PC-9 (cell line): ENCODE measurements at regions not wholly inside any gene's neighbourhood (a gene's known extent, or its start where the extent isn't known, plus 50 kb on each side); places are given as distances from the start of the nearest gene placed in this dataset.
"Not testable (repeated sequence)": the region's sequence is repeated elsewhere in the genome, so short reads cannot be mapped to it uniquely, and the experiment has no call there.

ENCODE experiments used
- BruUV-seq: library from RNA; stranded (reverse); fragments of 400-500 nt; replicated peaks from 2 replicates; lab custom pipeline; 2021; lab: Mats Ljungman, UMichigan
- CTCF ChIA-PET: fragments of 300-600 bp; sonication (Branson Sonifier 250); formaldehyde crosslinking; loops from one replicate; lab custom pipeline; 2022; ENCODE audit warnings: antibody characterized with exemption; lab: Charles Lee
- POLR2A ChIA-PET: fragments of 300-600 bp; sonication (Branson Sonifier 250); formaldehyde crosslinking; loops from one replicate; lab custom pipeline; 2022; ENCODE audit warnings: antibody characterized with exemption; ENCODE audit not compliant: unreplicated experiment; lab: Charles Lee
- DNase-seq, 2 experiments: peaks; one replicate each; pipeline versions ENCODE4 v3.0.0 to v3.0.0-alpha.2; 2015 to 2022; ENCODE audit warnings: mixed read lengths in 1 of 2
- H2AFZ ChIP-seq: fragments of 200-600 bp; sonication (generic); 2 replicates; pipeline ENCODE4 v1.8.1; 2017; ENCODE audit warnings: antibody characterized with exemption
- H3F3A ChIP-seq: fragments of 200-600 bp; sonication (generic); 2 replicates; pipeline ENCODE4 v1.8.1; 2017; ENCODE audit warnings: antibody characterized with exemption, mild to moderate bottlenecking, low read depth; ENCODE audit not compliant: insufficient read depth
- H3K27ac ChIP-seq: fragments of 200-600 bp; sonication (generic); 2 replicates; pipeline ENCODE4 v1.6.1; 2016; ENCODE audit warnings: mixed run types
- H3K27me3 ChIP-seq: fragments of 200-600 bp; sonication (generic); 2 replicates; pipeline ENCODE4 v1.6.1; 2016; ENCODE audit warnings: low read depth, mixed run types; ENCODE audit not compliant: insufficient read depth
- H3K36me3 ChIP-seq: fragments of 200-600 bp; sonication (generic); 2 replicates; pipeline ENCODE4 v1.6.1; 2016; ENCODE audit warnings: low read depth, mixed run types
- H3K4me1 ChIP-seq: fragments of 200-600 bp; sonication (generic); replicated peaks from 2 replicates; pipeline ENCODE4 v1.6.1; 2016; ENCODE audit warnings: mixed run types; ENCODE audit not compliant: insufficient read depth
- H3K4me2 ChIP-seq: fragments of 200-600 bp; sonication (generic); 2 replicates; pipeline ENCODE4 v1.6.1; 2017; ENCODE audit warnings: mixed run types
- H3K4me3 ChIP-seq: fragments of 200-600 bp; sonication (generic); 2 replicates; pipeline ENCODE4 v1.6.1; 2016; ENCODE audit warnings: mixed run types
- H3K79me2 ChIP-seq: fragments of 200-600 bp; sonication (generic); 2 replicates; pipeline ENCODE4 v1.6.1; 2017; ENCODE audit warnings: low read depth, mixed run types
- H3K9me2 ChIP-seq: fragments of 200-600 bp; sonication (generic); 2 replicates; pipeline ENCODE4 v1.8.1; 2017; ENCODE audit warnings: mild to moderate bottlenecking; ENCODE audit not compliant: insufficient read depth
- H3K9me3 ChIP-seq: fragments of 200-600 bp; sonication (generic); 2 replicates; pipeline ENCODE4 v1.8.1; 2016; ENCODE audit warnings: low read depth; ENCODE audit not compliant: insufficient read depth
- H4K20me1 ChIP-seq: fragments of 200-600 bp; sonication (generic); 2 replicates; pipeline ENCODE4 v1.8.1; 2017; ENCODE audit not compliant: insufficient read depth
- EZH2 ChIP-seq: fragments of 200-600 bp; sonication (generic); IDR thresholded peaks from 2 replicates; pipeline ENCODE4 v1.8.0; 2017; ENCODE audit warnings: antibody characterized with exemption, low read depth
- intact Hi-C: fragments of 100-400 bp; cut with micrococcal nuclease; formaldehyde crosslinking; loops from one replicate; pipeline ENCODE4 v1.10.0; 2022; ENCODE audit not compliant: unreplicated experiment
- TF ChIP-seq, protein P1 (sequence below): fragments of 200-600 bp; sonication (generic); conservative IDR thresholded peaks from 2 replicates; pipeline ENCODE4 v1.6.1; 2017; ENCODE audit warnings: mixed run types, antibody characterized with exemption, mild to moderate bottlenecking, moderate library complexity

- POLR2A ChIA-PET: no interaction called here
These were observed 159.4 kb upstream of the NAMPT start for GRCh38 chr7:106444068-106444655.

GRCh38 chr7:106443156-106443555, 158.4 kb upstream of the NAMPT start:
- H3K4me2 ChIP-seq: no peak overlapping the region
- no peaks in the 10 kb centered on the region for H3K79me2 ChIP-seq
- TF ChIP-seq EZH2: no peak
- TF ChIP-seq, protein P1, sequence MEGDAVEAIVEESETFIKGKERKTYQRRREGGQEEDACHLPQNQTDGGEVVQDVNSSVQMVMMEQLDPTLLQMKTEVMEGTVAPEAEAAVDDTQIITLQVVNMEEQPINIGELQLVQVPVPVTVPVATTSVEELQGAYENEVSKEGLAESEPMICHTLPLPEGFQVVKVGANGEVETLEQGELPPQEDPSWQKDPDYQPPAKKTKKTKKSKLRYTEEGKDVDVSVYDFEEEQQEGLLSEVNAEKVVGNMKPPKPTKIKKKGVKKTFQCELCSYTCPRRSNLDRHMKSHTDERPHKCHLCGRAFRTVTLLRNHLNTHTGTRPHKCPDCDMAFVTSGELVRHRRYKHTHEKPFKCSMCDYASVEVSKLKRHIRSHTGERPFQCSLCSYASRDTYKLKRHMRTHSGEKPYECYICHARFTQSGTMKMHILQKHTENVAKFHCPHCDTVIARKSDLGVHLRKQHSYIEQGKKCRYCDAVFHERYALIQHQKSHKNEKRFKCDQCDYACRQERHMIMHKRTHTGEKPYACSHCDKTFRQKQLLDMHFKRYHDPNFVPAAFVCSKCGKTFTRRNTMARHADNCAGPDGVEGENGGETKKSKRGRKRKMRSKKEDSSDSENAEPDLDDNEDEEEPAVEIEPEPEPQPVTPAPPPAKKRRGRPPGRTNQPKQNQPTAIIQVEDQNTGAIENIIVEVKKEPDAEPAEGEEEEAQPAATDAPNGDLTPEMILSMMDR: no peak
- peaks cover 2% of the 10 kb centered on the region; the same call in 1 of the 2 replicates for H3F3A ChIP-seq
- no peaks in the 10 kb centered on the region for H3K9me2 ChIP-seq
- H3K27me3 ChIP-seq: no peaks in the 10 kb centered on the region
- CTCF ChIA-PET: no interaction called here
- DNase-seq: no peak
- intact Hi-C loops: no loop called here
- no peak overlapping the region for H3K27ac ChIP-seq
- POLR2A ChIA-PET: no interaction called here
- H4K20me1 ChIP-seq: no peaks in the 10 kb centered on the region
- peaks cover 11% of the 10 kb centered on the region for H3K4me1 ChIP-seq
- no TSS peak for BruUV-seq
- no peak overlapping the region for H2AFZ ChIP-seq
- H3K4me3 ChIP-seq: no peak overlapping the region
- no peaks in the 10 kb centered on the region; the same call in 1 of the 2 replicates for H3K36me3 ChIP-seq
- H3K9me3 ChIP-seq: peaks cover 19% of the 10 kb centered on the region

More at GRCh38 chr7:106444068-106444655, 159.4 kb upstream of the NAMPT start:
- Histone ChIP-seq H3K4me2 (no peak overlapping the region), H3K9me3 (peaks cover 21% of the 10 kb centered on the region), H3K36me3 (no peaks in the 10 kb centered on the region; the same call in 1 of the 2 replicates), H4K20me1 (no peaks in the 10 kb centered on the region), H3K4me3 (no peak overlapping the region), H3K4me1 (peaks cover 21% of the 10 kb centered on the region), H2AFZ (no peak overlapping the region), H3K27me3 (no peaks in the 10 kb centered on the region), H3K27ac (no peak overlapping the region), H3F3A (peaks cover 12% of the 10 kb centered on the region; the same call in 1 of the 2 replicates), H3K79me2 (no peaks in the 10 kb centered on the region), H3K9me2 (no peaks in the 10 kb centered on the region)
- DNase-seq: no peak
- no peak for TF ChIP-seq EZH2
- TF ChIP-seq, protein P1: no peak
- no TSS peak for BruUV-seq
- CTCF ChIA-PET: no interaction called here
- intact Hi-C loops: no loop called here

GRCh38 chr7:106442476-106442875, 157.7 kb upstream of the NAMPT start:
- intact Hi-C loops: no loop called here
- no TSS peak for BruUV-seq
- no peak overlapping the region for H3K4me2 ChIP-seq
- no peaks in the 10 kb centered on the region for H3K79me2 ChIP-seq
- H3K27me3 ChIP-seq: no peaks in the 10 kb centered on the region
- H3K9me3 ChIP-seq: peaks cover 20% of the 10 kb centered on the region
- H3F3A ChIP-seq: no peaks in the 10 kb centered on the region
- POLR2A ChIA-PET: no interaction called here
- CTCF ChIA-PET: no interaction called here
- TF ChIP-seq, protein P1: no peak
- H3K9me2 ChIP-seq: no peaks in the 10 kb centered on the region
- H4K20me1 ChIP-seq: no peaks in the 10 kb centered on the region
- H3K4me3 ChIP-seq: no peak overlapping the region
- no peak overlapping the region for H2AFZ ChIP-seq
- no peaks in the 10 kb centered on the region; the same call in 1 of the 2 replicates for H3K36me3 ChIP-seq
- H3K27ac ChIP-seq: no peak overlapping the region
- DNase-seq: no peak
- H3K4me1 ChIP-seq: peaks cover 4% of the 10 kb centered on the region

GRCh38 chr7:106441343-106441742, 156.6 kb upstream of the NAMPT start:
- H3K27me3 ChIP-seq, H3K4me3 ChIP-seq, intact Hi-C loops, DNase-seq, POLR2A ChIA-PET, H3K9me2 ChIP-seq, H3K36me3 ChIP-seq, H3K27ac ChIP-seq, CTCF ChIA-PET, H3K4me2 ChIP-seq, H3F3A ChIP-seq, BruUV-seq, H3K79me2 ChIP-seq, H4K20me1 ChIP-seq, H3K4me1 ChIP-seq, H2AFZ ChIP-seq: not testable (repeated sequence)
- peaks cover 23% of the 10 kb centered on the region for H3K9me3 ChIP-seq

- H3K27me3 ChIP-seq, BruUV-seq, H3K9me2 ChIP-seq, H3K79me2 ChIP-seq, DNase-seq, H3F3A ChIP-seq, H3K36me3 ChIP-seq, H3K4me2 ChIP-seq, CTCF ChIA-PET, H3K27ac ChIP-seq, H4K20me1 ChIP-seq, H3K4me3 ChIP-seq, H3K4me1 ChIP-seq, H2AFZ ChIP-seq, intact Hi-C loops: not testable (repeated sequence)
- POLR2A ChIA-PET: interaction anchor here (0.7 kb wide), 2 partner anchors 18 to 40 kb away, joined by 3 to 4 read pairs; no protein-coding TSS in a partner anchor
- H3K9me3 ChIP-seq: peaks cover 14% of the 10 kb centered on the region
These were observed 152.2 kb upstream of the NAMPT start for GRCh38 chr7:106436933-106437332.
